22Rv1 (cell line): ENCODE measurements at regions not wholly inside any gene's neighbourhood (a gene's known extent, or its start where the extent isn't known, plus 50 kb on each side); places are given as distances from the start of the nearest gene placed in this dataset.
"Not testable (repeated sequence)": the region's sequence is repeated elsewhere in the genome, so short reads cannot be mapped to it uniquely, and the experiment has no call there.

ENCODE experiments used
- H3K27ac ChIP-seq: fragments of 450-650 bp; 2 replicates; pipeline ENCODE4 v1.5.1; 2017
- ZFX ChIP-seq: fragments of 450-650 bp; IDR thresholded peaks from 2 replicates; pipeline ENCODE4 v1.6.1; 2017; ENCODE audit warnings: antibody characterized with exemption, borderline replicate concordance
- TF ChIP-seq, protein P1 (sequence below): fragments of 450-650 bp; IDR thresholded peaks from 2 replicates; pipeline ENCODE4 v1.5.1; 2017; ENCODE audit warnings: mild to moderate bottlenecking

DNA sequence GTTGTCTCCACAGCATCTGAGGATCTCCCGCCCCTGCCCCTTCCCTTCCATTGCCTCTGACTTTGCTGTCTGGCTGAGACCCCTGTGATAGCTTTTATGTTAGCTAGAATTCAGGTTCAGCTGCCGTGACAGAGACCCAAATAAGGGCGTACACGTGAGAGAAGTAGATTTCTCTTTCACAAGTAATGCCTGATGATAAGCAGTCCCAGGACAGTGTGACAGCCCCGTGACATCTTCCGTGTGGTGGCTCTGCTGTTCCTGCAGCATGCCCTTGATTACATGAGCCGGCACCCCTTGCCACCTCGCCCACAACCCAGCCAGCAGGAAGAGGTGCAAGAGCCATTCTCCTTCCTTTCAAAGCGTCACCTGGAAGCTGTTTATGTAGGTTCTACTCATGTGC lies 130.9 kb upstream of the PODXL start:
- H3K27ac ChIP-seq = no peak overlapping the region
- TF ChIP-seq ZFX = no peak
- TF ChIP-seq, protein P1, sequence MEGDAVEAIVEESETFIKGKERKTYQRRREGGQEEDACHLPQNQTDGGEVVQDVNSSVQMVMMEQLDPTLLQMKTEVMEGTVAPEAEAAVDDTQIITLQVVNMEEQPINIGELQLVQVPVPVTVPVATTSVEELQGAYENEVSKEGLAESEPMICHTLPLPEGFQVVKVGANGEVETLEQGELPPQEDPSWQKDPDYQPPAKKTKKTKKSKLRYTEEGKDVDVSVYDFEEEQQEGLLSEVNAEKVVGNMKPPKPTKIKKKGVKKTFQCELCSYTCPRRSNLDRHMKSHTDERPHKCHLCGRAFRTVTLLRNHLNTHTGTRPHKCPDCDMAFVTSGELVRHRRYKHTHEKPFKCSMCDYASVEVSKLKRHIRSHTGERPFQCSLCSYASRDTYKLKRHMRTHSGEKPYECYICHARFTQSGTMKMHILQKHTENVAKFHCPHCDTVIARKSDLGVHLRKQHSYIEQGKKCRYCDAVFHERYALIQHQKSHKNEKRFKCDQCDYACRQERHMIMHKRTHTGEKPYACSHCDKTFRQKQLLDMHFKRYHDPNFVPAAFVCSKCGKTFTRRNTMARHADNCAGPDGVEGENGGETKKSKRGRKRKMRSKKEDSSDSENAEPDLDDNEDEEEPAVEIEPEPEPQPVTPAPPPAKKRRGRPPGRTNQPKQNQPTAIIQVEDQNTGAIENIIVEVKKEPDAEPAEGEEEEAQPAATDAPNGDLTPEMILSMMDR = no peak

DNA sequence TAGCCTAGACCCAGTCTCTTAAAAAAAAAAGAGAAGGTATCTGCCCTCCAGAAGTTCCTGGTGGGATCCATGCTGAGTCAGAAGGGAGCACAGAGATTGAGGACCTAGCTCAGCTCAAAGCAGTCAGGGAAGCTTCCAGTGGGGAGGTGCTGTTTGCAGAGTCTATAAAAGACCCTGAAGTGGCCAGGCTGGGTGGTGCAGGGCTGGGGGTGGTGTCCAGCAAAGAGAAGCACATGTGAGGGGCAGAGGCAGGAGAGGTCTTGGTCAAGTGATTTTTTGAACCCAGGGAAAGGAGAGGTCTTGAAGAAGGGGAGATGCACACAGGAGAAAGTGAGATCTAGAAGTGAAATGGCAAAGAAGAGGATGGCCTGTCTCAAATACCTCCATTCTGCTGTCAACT lies 130.4 kb upstream of the PODXL start:
- no peak overlapping the region for H3K27ac ChIP-seq
- TF ChIP-seq, protein P1 = no peak
- TF ChIP-seq ZFX = no peak

DNA sequence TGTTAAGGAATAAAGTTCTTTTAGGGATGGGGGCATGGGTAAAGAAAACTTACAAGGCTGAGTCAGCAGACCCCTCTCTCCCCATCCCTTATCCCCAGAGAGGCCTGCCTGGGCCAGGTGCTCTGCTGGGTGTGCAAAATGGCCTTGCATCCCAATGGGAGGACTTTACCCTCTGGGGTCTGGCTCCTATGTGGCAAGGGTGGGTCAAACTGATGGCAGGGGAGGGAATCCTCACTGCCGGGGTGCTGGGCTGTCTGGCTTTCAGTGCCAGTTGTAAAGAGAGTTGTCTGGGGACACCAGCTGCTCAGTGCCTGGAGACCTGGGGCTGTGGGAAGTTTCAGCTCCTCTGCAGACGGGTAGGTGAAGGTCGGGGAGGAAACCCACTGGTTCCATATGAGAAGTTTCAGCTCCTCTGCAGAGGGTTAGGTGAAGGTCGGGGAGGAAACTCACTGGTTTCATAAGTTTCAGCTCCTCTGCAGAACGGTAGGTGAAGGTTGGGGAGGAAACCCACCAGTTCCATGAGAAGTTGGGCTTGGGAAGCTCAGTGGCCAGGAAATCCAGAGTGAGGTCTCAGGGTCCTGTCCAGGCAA lies 127.2 kb upstream of the PODXL start:
- TF ChIP-seq, protein P1 = no peak
- no peak for TF ChIP-seq ZFX

DNA sequence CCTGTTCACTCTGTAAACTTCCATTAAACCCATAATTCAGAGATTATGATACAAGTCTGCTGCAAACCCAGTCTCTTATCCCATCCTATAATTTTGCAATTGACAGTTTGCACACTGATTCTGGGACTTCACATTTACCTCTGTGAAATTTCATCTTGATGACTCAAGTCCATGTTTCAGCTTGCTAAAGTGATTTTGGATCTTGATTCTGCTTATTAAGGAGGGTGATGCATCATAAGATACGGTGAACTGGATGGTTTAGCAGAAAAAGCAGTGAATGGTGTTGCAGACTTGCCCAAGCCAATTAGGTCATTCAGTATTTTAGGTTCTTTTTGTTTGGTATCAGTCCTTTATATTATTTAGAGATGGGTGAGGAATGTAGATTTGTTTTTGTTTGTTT lies 125.5 kb upstream of the PODXL start:
- TF ChIP-seq ZFX = no peak
- TF ChIP-seq, protein P1 = no peak
- H3K27ac ChIP-seq = no peak overlapping the region

More for the DNA sequence above, 127.2 kb upstream of the PODXL start:
- no peak overlapping the region for H3K27ac ChIP-seq

DNA sequence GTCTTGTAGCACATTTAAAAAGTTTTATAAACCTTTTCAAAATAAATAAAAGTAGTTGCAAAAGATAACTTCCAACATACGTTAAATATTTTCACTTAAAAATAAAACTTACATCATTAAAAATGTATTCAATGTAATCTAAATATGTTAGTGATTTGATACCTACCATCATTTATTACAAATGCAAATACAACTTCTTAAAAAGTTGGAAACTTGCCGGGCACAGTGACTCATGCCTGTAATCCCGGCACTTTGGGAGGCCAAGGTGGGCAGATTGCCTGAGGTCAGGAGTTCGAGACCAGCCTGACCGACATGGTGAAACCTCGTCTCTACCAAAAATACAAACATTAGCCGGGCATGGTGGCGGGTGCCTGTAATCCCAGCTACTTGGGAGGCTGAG lies 122.6 kb upstream of the PODXL start:
- not testable (repeated sequence) for H3K27ac ChIP-seq

DNA sequence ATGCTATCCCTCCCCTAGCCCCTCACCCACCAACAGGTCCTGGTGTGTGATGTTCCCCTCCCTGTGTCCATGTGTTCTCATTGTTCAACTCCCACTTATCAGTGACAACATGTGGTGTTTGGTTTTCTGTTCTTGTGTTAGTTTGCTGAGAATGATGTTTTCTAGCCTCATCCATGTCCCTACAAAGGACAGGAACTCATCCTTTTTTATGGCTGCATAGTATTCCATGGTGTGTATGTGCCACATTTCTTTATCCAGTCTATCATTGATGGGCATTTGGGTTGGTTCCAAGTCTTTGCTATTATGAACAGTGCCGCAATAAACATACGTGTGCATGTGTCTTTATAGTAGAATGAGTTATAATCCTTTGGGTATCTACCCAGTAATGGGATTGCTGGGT lies 120.4 kb upstream of the PODXL start:
- not testable (repeated sequence) for H3K27ac ChIP-seq

DNA sequence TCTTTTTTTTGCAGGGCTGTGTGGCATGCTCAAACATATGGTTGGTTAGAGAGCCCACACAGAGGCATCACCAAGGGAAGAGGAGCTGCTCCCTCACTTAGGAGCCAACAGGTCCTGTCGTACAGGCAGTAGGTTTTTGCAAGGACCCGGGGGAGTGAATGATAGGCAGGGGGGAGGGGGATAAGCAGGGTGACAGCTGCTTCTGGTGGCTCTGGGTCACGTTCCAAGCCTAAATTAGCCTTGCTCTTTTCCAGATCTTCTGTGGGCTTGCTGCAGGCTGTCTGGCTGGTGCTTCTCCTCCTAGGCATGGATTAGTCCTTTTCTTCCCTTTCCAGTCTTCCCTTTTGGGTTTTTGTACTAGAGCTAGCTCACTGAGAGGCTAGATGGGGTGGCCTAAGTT lies 117.7 kb upstream of the PODXL start:
- H3K27ac ChIP-seq = no peak overlapping the region
- no peak for TF ChIP-seq ZFX
- TF ChIP-seq, protein P1 = no peak

DNA sequence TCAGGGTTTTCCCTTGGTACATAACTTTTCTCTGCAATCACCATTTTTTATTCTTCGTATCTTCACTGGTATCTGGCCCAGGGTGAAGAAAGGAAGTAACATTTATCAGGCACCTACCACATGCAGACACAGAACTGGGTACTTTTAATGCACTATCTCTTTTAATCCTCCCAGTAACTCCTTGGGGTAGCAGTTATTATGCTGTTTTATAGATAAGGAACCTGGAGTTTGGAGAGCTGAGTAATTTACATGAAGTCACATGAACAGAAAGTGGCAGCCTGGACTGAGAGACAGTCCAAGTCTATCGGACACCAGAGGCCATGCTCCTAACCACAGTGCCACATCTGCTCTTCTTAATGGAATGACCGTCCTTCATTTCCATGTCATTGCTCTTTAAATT lies 117.1 kb upstream of the PODXL start:
- no peak for TF ChIP-seq ZFX
- TF ChIP-seq, protein P1 = no peak

DNA sequence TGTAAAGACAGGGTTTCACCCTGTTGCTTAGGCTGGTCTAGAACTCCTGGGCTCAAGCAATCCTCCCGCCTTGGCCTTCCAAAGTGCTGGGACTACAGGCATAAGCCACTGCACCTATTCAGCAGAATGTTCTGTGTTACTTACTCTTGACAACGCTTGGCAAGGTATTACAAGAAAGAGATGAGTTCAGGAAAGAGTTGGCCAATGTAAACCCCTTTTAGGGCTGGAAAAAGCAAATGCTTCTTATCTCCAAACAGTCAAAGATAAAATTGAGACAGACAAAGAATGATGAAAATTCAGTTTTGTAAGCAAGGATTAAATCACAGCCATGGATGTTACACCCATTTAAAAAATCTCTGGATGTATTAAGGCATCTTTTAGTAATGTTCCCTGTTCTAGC lies 114.0 kb upstream of the PODXL start:
- no peak for TF ChIP-seq ZFX
- H3K27ac ChIP-seq = no peak overlapping the region

More for the DNA sequence above, 117.1 kb upstream of the PODXL start:
- H3K27ac ChIP-seq = no peak overlapping the region
